GM13976 (cell line): ENCODE measurements at regions not wholly inside any gene's neighbourhood (a gene's known extent, or its start where the extent isn't known, plus 50 kb on each side); places are given as distances from the start of the nearest gene placed in this dataset.

Experiments used
- DNase-seq: peaks from one replicate; pipeline ENCODE4 v3.0.0; 2012; ENCODE audit warnings: low spot score
- in situ Hi-C: fragments of 300-500 bp; cut with MboI; formaldehyde crosslinking; loops from one replicate; pipeline ENCODE4 v1.12.0; 2022; ENCODE audit warnings: low sequenced_read_pairs, mixed read lengths, inconsistent platforms; ENCODE audit not compliant: unreplicated experiment
- TF ChIP-seq, protein P1 (sequence below): IDR thresholded peaks from 2 replicates; pipeline ENCODE4 v1.5.1; 2012; ENCODE audit warnings: borderline replicate concordance, mild to moderate bottlenecking; ENCODE audit not compliant: insufficient read depth; ENCODE audit errors: extremely low read depth, missing control alignments, control extremely low read depth

DNA sequence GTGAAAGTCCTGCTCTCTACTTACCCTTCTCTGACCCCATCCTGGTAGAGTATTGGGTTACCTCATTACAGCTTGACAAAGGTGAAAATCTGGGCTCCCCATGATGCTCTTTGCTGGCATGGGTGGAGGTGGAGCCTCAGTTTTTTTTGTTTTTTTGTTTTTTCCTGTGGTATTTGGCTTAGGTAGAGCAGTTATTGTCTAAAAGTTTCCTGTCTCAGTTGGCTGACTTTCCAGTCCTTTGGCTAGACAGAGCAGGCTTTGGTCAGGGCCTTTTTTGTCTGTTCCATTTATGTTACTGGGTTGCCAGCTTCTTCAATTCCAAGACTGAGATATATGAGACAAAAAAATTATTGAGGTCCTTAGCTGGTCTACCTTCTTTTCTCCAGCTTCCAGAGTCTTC, 163.4 kb downstream of the GALC start:
- TF ChIP-seq, protein P1, sequence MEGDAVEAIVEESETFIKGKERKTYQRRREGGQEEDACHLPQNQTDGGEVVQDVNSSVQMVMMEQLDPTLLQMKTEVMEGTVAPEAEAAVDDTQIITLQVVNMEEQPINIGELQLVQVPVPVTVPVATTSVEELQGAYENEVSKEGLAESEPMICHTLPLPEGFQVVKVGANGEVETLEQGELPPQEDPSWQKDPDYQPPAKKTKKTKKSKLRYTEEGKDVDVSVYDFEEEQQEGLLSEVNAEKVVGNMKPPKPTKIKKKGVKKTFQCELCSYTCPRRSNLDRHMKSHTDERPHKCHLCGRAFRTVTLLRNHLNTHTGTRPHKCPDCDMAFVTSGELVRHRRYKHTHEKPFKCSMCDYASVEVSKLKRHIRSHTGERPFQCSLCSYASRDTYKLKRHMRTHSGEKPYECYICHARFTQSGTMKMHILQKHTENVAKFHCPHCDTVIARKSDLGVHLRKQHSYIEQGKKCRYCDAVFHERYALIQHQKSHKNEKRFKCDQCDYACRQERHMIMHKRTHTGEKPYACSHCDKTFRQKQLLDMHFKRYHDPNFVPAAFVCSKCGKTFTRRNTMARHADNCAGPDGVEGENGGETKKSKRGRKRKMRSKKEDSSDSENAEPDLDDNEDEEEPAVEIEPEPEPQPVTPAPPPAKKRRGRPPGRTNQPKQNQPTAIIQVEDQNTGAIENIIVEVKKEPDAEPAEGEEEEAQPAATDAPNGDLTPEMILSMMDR, result no peak
- DNase-seq, result no peak
- in situ Hi-C loops, result no loop called here

DNA sequence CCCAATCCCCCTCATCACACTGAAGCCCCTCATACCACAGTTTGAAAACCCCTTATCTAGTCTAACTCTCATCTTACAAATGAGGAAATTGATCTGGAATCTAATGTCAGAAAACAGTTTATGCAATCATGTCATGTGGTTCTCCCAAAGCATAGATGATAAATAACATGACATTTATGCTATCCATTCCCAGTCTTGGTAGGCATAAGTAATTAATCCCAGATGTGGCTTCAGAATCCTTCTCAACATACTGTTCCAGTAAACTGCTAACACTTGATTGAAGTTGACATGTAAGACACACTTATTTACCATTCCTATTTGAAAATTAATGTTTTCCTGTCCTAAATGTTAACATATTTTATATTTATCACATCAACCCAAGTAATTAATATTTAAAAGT, 168.7 kb downstream of the GALC start:
- TF ChIP-seq, protein P1, result no peak
- no peak for DNase-seq
- in situ Hi-C loops, result no loop called here

DNA sequence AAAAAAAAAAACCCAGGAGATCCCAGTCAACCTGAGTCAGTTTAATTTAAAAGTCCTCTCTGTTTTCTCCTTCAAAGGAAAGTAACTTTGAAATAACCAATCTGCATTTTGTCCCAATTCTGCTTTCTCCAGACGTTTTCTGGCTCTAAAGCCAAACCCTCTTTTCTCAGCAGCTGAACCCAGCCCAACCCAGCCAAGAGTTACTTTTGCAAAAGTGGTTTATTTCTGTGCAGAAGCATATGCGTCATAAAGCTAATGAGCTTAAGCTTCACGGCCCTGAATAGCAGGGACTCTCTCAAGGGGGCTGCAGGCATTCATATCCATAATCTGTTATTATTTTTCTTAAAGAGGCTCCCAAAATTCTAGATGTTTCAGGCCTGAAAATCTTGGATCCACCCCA, 176.6 kb downstream of the GALC start:
- in situ Hi-C loops, result no loop called here
- TF ChIP-seq, protein P1, result no peak
- DNase-seq, result no peak

DNA sequence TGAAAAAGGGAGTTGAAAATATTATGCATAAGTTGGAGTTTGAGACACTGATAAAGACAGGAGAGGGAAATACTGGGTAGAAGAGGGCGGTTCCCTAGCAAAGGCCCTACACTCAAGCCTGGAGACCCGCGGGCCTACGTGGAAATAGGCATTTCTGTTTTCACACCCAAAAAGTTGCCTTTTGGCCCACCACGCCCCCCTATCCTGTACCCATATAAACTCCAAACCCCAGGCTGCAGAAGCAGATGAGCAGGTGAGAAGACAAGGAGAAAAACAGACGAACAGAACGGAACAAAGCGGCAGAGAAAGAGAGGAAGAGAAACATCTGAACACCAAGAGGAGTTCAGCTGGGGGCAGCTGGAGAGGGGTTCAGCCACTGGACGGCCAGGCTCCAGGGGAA, 177.9 kb downstream of the GALC start:
- no peak for DNase-seq
- in situ Hi-C loops, result no loop called here
- TF ChIP-seq, protein P1, result no peak

DNA sequence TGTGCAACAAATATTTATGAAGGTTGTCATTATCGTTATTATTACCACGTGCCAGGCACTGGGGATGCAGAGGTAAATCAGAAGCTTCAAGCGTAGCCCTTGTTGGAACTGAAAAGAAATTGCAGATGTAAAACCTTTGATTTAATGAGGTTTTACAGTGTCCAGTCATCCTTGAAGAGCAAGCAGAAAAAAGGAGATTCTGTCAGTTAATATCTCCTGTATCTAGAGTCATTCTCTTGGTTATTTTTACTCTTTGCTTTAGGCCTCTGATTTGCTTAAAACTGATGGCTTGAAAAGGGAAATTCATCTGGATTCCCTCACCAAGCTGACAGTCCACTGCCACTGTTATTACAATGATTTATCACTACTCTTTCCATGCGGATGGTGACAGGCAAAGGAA, 179.3 kb downstream of the GALC start:
- TF ChIP-seq, protein P1, result no peak
- in situ Hi-C loops, result no loop called here
- DNase-seq, result no peak

DNA sequence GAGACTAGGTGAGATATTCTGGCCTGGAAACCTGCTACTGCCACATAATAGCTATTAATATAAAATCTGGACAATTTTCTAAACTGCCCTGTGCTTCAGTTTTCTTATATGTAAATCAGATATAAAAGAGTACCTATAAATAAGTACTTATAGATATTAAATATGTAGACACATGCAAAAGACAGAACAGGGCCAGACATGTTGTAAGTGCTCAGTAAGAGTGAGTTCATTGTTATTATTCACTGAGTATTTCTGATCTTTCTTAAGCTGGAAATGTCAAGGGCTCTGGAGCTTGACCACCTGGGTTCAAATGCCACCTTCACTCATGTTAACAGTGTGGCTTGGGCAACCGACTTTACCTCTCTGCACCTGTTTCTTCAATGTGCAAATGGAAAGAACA, 179.8 kb downstream of the GALC start:
- in situ Hi-C loops, result no loop called here
- DNase-seq, result no peak
- TF ChIP-seq, protein P1, result no peak

DNA sequence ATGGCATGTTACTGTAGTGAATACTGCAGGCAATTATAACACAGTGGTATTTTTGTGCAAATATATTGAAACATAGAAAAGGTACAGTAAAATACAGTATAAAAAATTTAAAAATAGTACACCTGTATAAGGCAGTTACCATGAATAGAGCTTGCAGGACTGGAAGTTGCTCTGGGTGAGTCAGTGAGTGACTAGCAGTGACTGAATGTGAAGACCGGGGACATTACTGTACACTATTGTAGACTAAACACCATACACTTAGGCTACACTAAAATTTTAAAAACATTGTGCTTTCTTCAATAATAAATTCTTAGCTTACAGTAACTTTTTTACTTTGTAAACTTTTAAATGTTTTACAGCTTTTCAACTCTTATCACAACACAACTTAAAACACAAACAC, 181.7 kb downstream of the GALC start:
- in situ Hi-C loops, result no loop called here
- DNase-seq, result no peak
- TF ChIP-seq, protein P1, result no peak
